GM12891 (cell line): ENCODE measurements at regions not wholly inside any gene's neighbourhood (a gene's known extent, or its start where the extent isn't known, plus 50 kb on each side); places are given as distances from the start of the nearest gene placed in this dataset.

ENCODE experiments used
- POLR2A ChIP-seq: IDR thresholded peaks from 2 replicates; pipeline ENCODE4 v1.6.1; 2011; ENCODE audit warnings: low read depth, low read length, control low read depth
- SPI1 ChIP-seq: IDR thresholded peaks from 2 replicates; pipeline ENCODE4 v1.6.1; 2011; ENCODE audit warnings: low read depth, low read length, control low read depth
- TAF1 ChIP-seq: IDR thresholded peaks from 2 replicates; pipeline ENCODE4 v1.6.1; 2011; ENCODE audit warnings: low read depth, low read length, control low read depth

DNA sequence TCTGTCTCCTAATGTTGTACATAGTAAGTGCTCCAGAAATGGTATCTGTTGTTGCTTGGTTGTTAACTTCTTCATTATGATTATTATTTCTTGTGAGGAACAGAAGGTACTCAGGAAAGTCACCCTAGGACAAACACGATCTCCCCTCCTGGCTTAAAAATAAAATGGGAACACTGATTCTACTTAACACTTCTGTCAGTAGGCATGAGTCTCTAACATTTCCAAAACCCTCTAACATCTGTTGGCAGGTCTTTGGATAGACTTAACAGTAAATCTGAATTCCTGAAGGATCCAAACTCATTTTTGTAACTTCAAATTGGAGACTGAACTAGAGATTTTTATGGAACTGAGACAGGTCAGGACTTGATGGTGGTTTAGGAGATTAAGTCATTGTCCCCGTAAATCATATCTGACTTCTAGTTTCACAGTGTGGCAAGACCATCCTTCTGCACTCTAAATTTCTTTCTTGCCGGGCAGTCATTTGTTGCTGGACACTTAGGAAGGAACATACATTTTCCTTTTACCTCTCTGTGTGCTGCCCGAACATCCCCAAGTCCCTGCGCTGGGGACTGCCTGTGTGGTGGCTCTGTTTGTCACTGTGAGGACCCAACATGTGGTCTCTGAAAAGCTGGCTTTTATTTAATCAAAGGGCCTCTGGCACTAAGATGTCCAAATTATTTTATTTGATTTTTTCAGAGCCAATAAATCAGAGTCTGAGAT lies 149.9 kb downstream of the NPIPB5 start:
- no peak for TF ChIP-seq TAF1
- TF ChIP-seq SPI1: no peak
- TF ChIP-seq POLR2A: no peak
